Activated B cell treated with CpG ODN at 0.5 μM for 24 hours (primary cell): ENCODE measurements at regions not wholly inside any gene's neighbourhood (a gene's known extent, or its start where the extent isn't known, plus 50 kb on each side); places are given as distances from the start of the nearest gene placed in this dataset.

Source experiments
- ATAC-seq: fragments of 200-7000 bp; cut with Tn5 transposase; one replicate; pipeline ENCODE4 v1.10.0; 2021; ENCODE audit warnings: low read depth, mild to moderate bottlenecking, moderate library complexity
- CTCF ChIA-PET: fragments of 350-600 bp; sonication (Branson Sonifier 250); formaldehyde crosslinking; loops from one replicate; lab custom pipeline; 2021; ENCODE audit warnings: antibody characterized with exemption; lab: Charles Lee
- POLR2A ChIA-PET: fragments of 350-600 bp; sonication (Branson Sonifier 250); formaldehyde crosslinking; loops from one replicate; lab custom pipeline; 2021; ENCODE audit warnings: antibody characterized with exemption; lab: Charles Lee
- DNase-seq: peaks from one replicate; pipeline ENCODE4 v3.0.0; 2022
- H3K27ac Mint-ChIP-seq: one replicate; pipeline ENCODE4 v1.8.0; 2020; ENCODE audit warnings: mixed read lengths
- H3K27me3 Mint-ChIP-seq: one replicate; pipeline ENCODE4 v1.8.0; 2021; ENCODE audit warnings: mixed read lengths
- H3K36me3 Mint-ChIP-seq: one replicate; pipeline ENCODE4 v1.8.0; 2021; ENCODE audit warnings: low read depth, mixed read lengths
- H3K4me1 Mint-ChIP-seq: one replicate; pipeline ENCODE4 v1.8.0; 2021; ENCODE audit warnings: mixed read lengths
- H3K4me3 Mint-ChIP-seq: one replicate; pipeline ENCODE4 v1.8.0; 2020; ENCODE audit warnings: mild to moderate bottlenecking, mixed read lengths
- H3K9me3 Mint-ChIP-seq: one replicate; pipeline ENCODE4 v1.8.0; 2020; ENCODE audit warnings: mixed read lengths
- intact Hi-C: fragments of 100-400 bp; cut with micrococcal nuclease; formaldehyde crosslinking; loops from one replicate; pipeline ENCODE4 v1.15.1; 2024
- TF ChIP-seq, protein P1 (sequence below): fragments of 200-600 bp; IDR thresholded peaks from one replicate; pipeline ENCODE4 v1.8.0; 2022; ENCODE audit warnings: antibody characterized with exemption, mild to moderate bottlenecking

DNA sequence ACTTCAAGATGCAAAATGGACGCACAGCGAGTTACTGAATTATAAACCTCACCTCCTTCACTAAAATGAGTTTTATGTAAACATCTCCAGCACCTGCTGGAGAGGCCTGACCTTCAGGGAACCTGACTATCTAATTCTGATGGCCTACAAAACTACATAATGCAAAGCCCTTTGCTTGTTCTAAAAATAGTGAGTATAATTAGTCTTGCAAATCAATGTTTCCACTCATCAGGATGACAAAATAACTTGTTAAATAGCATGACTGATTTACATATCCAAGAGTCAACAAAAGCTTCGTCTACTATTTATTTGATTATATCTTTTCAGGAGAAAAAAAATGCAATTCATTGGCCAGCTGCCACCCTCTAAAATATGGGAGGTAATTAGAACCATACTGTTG, 326.3 kb upstream of the MC4R start:
- no peaks in the 10 kb centered on the region for H3K4me1 Mint-ChIP-seq
- H3K9me3 Mint-ChIP-seq: no peaks in the 10 kb centered on the region
- no peak overlapping the region for H3K4me3 Mint-ChIP-seq
- ChIA-PET CTCF (no interaction called here), POLR2A (no interaction called here)
- TF ChIP-seq, protein P1, sequence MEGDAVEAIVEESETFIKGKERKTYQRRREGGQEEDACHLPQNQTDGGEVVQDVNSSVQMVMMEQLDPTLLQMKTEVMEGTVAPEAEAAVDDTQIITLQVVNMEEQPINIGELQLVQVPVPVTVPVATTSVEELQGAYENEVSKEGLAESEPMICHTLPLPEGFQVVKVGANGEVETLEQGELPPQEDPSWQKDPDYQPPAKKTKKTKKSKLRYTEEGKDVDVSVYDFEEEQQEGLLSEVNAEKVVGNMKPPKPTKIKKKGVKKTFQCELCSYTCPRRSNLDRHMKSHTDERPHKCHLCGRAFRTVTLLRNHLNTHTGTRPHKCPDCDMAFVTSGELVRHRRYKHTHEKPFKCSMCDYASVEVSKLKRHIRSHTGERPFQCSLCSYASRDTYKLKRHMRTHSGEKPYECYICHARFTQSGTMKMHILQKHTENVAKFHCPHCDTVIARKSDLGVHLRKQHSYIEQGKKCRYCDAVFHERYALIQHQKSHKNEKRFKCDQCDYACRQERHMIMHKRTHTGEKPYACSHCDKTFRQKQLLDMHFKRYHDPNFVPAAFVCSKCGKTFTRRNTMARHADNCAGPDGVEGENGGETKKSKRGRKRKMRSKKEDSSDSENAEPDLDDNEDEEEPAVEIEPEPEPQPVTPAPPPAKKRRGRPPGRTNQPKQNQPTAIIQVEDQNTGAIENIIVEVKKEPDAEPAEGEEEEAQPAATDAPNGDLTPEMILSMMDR: no peak
- intact Hi-C loops: no loop called here
- H3K27ac Mint-ChIP-seq: no peak overlapping the region
- no peak for DNase-seq
- H3K27me3 Mint-ChIP-seq: no peaks in the 10 kb centered on the region
- no peak for ATAC-seq
- H3K36me3 Mint-ChIP-seq: no peaks in the 10 kb centered on the region

GRCh38 chr18:60722742-60723141, 350.2 kb upstream of the MC4R start:
- Mint-ChIP-seq H3K9me3 (no peaks in the 10 kb centered on the region), H3K36me3 (no peaks in the 10 kb centered on the region), H3K4me1 (no peaks in the 10 kb centered on the region), H3K27me3 (no peaks in the 10 kb centered on the region), H3K27ac (no peak overlapping the region), H3K4me3 (no peak overlapping the region)
- TF ChIP-seq, protein P1: no peak
- intact Hi-C loops: no loop called here
- CTCF ChIA-PET: no interaction called here
- DNase-seq (no peak), ATAC-seq (no peak)
- POLR2A ChIA-PET: no interaction called here

- Mint-ChIP-seq H3K4me1 (no peaks in the 10 kb centered on the region), H3K4me3 (no peak overlapping the region), H3K27me3 (no peaks in the 10 kb centered on the region), H3K36me3 (no peaks in the 10 kb centered on the region), H3K27ac (no peak overlapping the region), H3K9me3 (no peaks in the 10 kb centered on the region)
- TF ChIP-seq, protein P1: no peak
- DNase-seq (no peak), ATAC-seq (no peak)
- POLR2A ChIA-PET: no interaction called here
- intact Hi-C loops: no loop called here
- CTCF ChIA-PET: no interaction called here
These were observed 359.6 kb upstream of the MC4R start for GRCh38 chr18:60732143-60732542.

DNA sequence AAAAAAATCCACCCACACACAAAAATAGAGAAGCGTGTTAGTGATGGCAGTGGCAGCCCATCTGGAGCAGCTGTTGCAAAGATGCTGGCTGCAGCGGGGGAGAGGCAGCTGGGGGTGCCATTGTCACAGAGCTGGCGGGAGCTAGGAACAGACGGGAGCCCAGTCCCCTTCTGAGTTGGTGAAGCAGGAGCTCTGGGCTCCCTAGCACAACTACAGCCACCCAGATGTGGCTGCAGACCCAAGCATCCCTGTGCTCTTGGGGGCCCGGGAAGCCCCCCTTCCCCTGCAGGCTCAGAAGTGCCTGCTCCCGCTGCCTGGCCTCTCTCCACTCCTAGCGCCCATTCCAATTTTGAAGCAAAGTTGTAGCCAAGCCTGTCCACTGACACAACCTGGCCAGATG, 366.6 kb upstream of the MC4R start:
- POLR2A ChIA-PET: no interaction called here
- Mint-ChIP-seq H3K27me3 (no peaks in the 10 kb centered on the region), H3K4me1 (no peaks in the 10 kb centered on the region), H3K27ac (no peak overlapping the region), H3K36me3 (no peaks in the 10 kb centered on the region), H3K4me3 (no peak overlapping the region), H3K9me3 (no peaks in the 10 kb centered on the region)
- no peak for ATAC-seq
- DNase-seq: no peak
- CTCF ChIA-PET: no interaction called here
- intact Hi-C loops: no loop called here
- TF ChIP-seq, protein P1: no peak

DNA sequence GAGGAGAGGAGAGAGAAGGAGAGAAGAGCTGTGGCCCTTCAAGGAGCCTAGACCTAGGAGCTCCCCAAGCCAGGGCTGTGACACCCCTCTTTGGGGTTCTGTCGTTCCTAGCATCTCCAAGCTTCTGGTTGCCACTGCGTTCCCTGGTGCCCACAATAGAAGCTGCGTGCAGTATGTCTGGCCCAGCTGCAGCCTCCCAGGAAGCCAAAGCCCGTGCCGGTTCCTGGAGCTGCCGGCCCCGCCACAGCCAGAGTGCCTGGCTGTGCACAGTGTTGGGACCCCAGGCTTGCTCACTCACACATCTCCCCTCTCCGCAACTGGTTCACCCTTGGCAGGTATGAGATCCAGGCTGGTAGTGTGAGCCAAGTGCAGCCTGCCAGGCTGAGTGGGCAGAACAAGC, 367.7 kb upstream of the MC4R start:
- H3K27me3 Mint-ChIP-seq: no peaks in the 10 kb centered on the region
- no peak for DNase-seq
- no peaks in the 10 kb centered on the region for H3K36me3 Mint-ChIP-seq
- CTCF ChIA-PET: no interaction called here
- H3K27ac Mint-ChIP-seq: no peak overlapping the region
- no peak for ATAC-seq
- POLR2A ChIA-PET: no interaction called here
- H3K9me3 Mint-ChIP-seq: no peaks in the 10 kb centered on the region
- H3K4me3 Mint-ChIP-seq: no peak overlapping the region
- TF ChIP-seq, protein P1: no peak
- no peaks in the 10 kb centered on the region for H3K4me1 Mint-ChIP-seq
- intact Hi-C loops: no loop called here
